OCI-M2 (cell line): ENCODE measurements at regions not wholly inside any gene's neighbourhood (a gene's known extent, or its start where the extent isn't known, plus 50 kb on each side); places are given as distances from the start of the nearest gene placed in this dataset.

Experiments
- DNase-seq: peaks from one replicate; lab custom pipeline; 2025; ENCODE audit not compliant: unreplicated experiment; lab: John Stamatoyannopoulos, UW

DNA sequence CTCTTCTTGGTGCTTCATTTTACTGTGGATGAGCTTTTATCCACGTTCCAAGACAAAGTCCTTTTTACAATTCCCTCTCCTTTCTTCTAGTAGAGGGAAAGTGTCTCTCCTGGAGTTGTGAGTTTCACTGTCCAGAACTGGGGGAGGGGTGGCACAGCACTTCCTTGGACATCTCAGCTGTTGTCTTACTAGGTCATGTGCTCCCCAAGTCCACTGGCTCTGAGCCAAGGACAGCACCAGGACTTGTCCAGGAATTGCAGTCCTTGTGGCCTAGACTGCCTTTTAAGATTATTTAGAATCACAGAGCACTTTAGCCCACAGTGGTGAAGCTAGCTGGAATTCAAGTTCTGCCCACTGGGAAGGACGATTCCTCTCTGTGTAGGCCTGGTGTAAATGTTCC lies 700.2 kb upstream of the PTPRD start:
- DNase-seq: no peak

DNA sequence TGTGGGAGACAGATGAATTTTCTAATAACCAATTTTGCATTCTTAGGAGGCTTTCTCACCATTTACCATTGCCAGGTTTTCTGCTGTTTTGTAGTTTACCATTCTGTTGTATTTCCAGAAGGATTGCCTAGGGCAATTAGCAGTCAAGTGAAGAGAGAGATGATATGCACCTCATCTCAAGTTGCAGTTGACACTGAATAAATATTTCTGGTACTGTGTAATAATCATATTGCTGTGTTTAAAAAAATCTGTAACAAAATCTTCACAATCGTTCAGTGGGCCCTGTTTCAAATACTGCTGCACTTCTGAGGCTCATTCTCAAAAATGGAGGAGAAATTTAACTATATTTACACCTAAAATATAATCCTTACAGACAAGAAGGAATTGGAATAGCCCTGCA lies 706.1 kb upstream of the PTPRD start:
- no peak for DNase-seq

DNA sequence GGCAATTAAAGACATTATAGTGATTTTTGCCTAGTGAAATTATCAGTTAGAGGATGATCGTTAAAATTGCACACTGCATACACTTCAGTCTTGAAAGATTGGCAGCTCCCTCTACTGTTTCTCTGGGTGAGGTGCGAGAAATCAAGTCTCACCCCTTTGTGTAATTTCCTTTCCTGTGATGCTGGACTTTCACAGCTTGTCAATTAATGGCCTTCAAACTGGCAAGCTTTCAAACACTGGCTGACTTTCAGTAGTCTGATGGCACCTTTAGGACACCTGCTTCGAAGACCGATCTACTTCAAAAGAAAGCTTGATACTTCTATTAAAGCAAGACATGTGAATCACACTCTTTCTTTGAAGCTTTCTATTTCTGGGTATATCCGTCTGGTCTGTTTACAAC lies 706.7 kb upstream of the PTPRD start:
- DNase-seq: no peak

DNA sequence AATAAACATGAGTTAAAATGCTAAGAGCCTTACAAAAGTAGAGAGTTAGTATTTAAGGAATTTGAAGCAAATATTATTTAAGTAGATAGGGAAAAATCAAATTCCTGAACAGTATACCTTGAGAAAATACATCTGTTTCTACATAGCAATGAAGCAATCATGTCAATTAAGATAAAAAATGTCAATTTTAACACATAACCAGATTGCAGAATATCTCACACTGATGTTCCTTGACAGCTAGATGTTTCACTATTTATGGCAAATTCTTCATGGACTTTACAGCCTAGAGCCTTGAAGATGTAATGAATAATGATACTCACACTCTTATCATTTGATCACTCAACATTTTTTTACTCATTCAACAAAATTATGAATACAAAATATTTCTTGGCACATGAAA lies 708.2 kb upstream of the PTPRD start:
- no peak for DNase-seq

DNA sequence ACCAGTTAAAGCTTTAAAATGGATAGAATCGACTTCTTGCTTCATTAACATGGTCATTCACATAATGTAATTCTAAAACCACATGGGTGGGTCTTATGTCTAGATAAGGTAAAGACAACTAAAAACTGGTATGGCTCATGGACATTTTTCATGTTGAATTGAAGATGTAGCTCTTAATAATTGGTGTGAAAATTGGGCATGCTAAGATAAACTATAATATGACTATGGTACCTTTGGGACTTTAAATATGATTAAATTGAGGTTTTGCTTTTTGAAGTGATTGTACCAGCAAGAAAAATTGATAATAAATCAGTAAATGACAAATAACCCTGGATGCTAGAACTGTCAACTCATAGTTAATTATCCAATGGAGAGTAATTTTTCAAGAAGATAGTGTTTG lies 710.7 kb upstream of the PTPRD start:
- no peak for DNase-seq

DNA sequence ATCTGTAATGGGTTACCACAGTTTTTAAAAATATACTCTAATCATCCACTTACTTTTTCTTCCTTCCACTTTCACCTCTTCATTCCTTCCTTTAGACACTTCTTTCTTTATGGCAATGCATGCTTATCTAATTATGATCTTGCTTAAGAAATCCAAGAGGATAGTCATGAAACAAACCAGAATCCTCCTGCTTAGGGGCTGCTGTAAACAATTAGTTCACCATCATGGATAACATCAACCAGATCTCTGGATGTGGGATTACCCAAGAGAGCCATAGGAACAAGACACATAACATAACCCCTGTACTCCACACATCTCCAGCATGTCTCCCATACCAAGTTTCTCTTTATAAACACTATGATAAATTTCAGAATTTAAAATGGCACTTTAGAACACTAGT lies 713.4 kb upstream of the PTPRD start:
- DNase-seq: no peak

DNA sequence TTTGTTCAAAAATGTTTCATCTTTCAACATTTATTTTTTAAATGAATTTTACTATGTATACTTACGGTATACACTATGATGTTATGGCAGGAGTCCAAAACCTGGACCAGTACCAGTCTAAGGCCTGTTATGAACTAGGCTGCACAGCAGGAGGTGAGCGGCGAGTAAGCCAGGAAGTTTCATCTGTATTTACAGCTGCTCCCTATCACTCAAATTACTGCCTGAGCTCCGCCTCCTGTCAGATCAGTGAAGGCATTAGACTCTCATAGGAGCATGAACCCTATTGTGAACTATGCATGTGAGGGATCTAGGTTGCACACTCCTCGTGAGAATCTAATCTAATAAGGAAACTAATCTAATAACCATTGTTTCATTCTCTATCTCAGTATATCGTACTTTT lies 715.5 kb upstream of the PTPRD start:
- no peak for DNase-seq

DNA sequence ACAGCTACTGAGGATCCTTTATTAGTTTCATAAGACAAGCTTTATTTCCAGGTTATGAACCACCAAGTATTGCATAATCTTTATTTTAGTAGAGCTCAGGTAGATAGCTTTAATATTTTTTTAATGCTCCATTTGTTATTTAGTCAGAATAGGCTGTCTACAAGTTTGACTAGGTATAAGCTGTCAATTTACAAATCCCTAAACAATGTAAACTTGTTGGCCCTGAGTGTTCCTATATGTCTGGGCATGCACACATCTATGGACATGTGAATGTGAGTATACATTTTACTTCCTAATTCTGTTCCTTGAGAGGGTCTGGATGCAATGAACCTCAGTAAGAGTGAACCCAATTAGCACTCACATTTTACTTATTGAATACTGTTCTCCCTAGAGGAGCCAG lies 722.2 kb upstream of the PTPRD start:
- no peak for DNase-seq

DNA sequence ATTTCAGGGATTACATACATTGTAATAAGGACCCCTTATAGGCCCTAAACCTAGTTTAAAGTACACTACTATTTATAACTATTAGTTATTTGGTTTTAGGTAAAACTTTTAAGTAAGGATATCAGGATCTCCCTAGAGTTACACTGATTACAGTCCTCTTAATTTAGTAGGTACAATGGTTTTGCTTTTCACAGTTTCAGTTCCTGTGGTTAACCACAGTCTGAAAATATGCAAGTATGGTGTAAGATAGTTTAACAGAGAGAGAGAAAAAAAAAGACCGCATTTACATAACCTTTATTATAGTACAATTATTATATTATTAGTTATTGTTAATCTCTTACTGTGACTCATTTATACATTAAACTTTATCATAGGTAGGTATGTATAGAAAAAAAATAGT lies 725.3 kb upstream of the PTPRD start:
- DNase-seq: no peak

DNA sequence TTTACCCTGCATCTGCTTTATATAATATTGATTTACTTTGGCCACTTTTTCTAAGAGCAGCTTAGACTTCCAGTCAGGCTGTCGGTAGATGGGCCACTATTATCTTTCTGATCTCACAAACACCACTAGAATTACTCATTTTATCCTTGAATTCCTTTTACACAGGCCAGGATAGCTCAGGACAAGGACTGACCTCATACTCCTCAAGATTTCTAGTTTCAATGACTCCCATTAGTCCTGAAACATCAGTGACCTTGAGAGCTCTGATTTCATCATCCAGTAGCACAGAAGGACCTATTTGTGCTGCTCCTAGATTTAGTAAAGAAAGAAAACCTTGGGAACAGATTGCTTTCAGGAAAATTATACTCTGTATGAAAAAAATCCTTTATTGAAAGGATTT lies 727.9 kb upstream of the PTPRD start:
- no peak for DNase-seq

DNA sequence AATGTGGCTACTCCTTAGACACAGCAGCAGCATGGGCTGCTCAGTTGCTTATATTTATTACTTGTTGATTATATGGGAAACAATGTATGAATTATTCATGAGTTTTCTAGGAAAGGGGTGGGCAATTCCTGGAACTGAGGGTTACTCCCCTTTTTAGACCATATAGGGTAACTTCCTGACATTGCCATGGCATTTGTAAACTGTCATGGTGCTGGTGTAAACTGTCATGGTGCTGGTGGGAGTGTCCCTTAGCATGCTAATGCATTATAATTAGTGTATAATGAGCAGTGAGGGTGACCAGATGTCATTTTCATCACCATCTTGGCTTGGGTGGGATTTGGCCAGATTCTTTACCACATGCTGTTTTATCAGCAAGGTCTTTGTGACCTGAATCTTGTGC lies 734.6 kb upstream of the PTPRD start:
- no peak for DNase-seq

DNA sequence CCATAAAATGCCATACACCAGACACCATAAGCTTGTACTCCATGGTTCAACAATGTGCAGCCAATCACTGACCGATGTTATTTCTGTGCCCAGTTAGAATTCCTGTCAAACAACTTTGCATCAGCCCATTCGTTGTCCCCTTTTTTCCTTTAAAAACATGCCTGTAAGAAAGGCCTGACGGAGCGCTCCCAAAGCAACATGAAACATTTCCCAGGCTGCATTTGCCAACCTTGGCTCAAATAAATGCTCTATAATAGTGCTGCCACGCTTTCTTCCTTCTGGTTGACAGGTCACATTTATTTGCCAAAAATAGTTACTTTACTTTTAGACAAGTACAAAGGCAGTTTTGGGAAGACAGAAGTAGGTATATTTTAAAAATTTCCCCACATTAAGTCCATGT lies 735.6 kb upstream of the PTPRD start:
- no peak for DNase-seq

DNA sequence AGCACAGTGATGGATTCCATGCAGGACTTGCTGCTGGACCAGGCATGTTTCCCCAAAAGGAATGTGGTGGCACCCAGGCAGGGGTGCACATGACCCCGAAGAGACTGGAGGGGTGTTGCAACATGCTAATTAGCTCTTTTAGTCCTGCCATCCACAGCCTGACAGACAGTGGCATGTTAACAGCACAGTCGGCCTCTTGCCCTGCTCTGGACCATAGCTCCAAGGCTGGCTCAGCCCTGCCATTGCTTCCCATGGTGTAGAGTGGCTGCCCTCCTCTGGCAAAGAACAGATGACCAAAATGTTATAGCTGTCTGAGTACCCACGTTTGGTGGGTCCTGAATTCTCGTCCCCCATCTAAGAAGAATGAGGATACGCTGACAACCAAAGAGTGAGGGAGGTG lies 736.4 kb upstream of the PTPRD start:
- no peak for DNase-seq

DNA sequence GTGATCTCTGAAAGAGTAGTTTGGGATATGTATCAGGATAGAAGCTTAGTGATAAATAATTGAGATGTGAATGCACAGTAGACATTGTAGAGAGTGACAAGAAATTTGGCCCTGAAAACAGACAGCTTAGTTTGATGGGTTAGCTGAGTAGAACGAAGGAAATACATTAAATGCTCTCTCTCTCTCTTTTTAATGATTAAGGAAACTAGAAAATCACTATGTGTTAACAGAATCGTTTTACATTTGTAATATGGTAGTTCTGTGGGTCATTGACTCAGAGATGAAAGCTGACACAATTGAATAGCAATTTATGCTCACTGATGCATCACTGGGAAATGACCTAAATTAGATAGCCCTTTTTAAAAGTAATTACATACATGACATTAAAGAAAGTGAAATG lies 739.8 kb upstream of the PTPRD start:
- no peak for DNase-seq

DNA sequence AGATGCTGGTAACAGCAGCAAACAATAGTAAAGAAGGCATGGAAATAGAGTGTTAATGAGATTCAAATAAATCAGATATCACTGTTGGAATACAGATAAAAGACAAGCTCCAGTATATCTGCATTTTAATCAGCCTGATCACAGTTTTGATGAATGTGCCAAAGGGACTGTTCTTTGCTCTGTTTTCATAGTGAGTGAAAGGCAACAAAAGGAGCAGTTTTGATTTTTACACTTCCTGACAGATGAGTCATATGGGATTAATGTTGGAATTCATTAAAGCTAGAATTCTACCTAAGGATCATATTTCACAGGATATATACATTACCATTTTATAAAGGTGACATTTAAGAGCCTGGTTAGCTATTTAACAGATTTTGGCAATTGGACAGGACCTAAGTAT lies 743.3 kb upstream of the PTPRD start:
- DNase-seq: no peak

DNA sequence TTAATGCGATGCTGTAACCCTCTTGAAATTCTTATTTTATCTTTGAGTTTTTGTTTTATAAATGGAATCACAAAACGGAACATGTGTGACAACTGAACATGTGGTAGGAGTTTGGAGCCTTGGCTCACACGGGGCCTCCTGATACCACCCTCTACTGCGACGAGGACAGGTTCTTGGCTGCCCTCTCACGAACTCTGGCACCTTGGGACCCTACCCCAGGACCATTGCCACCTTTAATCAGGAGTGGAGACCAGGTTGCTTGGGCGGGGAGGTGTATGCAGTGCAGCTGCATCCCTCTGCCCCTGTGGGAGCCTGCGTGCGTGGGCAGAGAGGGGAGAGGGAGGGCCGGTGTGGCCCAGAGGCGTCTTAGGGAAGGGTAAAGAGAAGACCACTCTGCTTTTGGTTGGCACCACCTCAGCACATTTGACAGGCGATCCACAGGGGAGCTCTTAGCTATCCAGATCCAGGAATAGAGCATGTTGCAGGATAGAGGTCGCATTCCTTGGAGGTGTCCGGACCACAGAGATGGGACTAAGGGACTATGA lies 753.9 kb upstream of the PTPRD start:
- no peak for DNase-seq

DNA sequence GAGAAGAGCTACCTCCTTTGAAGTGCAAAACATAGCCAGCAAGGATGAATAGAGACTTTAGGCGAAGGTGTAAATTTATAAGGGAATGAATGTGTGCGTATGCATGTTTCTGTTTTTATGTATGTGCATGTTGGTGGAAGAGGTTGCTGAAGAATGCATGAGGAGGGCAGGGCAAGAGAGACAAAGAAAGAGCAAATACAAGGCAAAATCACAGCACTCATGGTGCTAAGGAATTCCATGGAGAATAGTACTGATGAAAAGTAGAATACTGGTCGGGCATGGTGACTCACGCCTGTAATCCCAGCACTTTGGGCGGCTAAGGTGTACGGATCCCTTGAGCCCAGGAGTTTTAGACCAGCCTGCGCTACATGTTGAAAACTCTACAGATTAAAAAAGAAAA lies 762.1 kb upstream of the PTPRD start:
- no peak for DNase-seq

DNA sequence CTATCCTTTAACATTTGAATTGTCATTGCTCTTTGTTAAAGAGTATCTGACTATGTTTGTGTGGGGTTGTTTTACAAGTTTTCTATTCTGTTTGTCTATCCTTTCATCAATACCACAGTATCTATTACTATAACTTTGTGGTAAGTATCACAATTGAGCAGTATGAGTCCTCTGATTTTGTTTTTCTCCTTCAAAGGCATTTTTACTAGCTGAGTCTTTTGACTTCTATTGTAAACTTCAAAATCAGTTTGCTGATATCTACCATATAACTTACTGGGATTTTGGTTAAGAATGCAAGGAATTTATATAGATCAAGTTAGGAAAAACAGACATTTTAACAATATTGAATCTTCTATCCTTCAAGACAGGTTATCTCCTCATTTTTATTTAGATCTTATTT lies 789.8 kb upstream of the PTPRD start:
- DNase-seq: no peak

DNA sequence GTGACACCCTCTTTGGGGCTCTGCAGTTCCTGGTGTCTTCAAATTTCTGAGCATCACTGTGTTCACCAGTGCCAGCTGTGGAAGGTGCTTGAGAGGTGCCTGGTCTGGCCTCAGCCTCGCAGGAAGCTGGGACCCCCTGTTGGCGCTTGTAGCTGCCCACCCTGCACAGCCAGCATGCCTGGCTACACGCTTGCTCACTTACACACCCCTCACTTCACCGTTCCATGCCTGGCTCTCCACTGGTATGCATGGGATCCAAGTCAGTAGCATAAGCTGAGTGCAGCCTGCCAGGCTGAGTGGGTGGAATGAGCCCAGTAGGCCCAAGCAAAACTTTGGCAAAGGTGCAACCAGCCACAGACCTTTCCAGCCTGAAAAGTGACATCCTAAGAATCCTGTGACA lies 801.4 kb upstream of the PTPRD start:
- no peak for DNase-seq

DNA sequence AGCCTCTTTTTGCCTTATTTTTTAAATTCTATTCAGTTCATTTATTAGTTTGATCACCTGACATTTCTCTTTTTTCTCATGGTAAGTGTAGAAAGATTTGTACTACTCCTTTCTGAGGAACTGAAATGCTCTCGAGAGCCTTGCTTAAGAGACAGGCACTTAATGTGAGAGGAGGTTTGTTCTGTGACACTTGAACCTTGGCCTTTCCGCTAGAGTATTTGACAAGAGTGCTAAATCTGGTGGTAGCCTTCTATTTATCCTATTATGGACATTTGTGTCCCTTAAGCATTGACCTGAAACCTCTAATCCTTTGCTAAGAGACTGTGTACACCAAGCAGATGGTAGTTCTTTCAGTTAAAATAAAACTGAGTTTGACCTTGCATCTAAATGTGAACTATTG lies 805.0 kb upstream of the PTPRD start:
- DNase-seq: no peak

DNA sequence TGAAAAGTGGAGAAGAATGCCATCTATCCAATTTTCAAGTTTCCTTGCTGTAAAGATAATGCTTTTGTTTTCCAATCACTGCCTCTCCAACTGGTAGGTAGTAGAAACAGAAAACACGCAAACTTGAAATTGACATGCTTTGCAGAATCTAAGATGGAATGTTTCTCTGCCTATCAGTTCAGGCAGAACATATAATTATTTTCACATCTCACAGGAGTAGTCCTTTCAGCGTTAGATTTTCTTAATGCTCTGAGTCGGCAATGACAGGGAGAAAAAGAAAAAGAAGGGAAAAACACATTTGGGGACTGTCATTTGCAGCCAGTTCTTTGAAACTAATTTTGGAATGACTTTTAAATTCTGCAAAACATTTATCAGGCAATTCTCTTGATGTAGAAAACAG lies 818.7 kb upstream of the PTPRD start:
- DNase-seq: no peak

DNA sequence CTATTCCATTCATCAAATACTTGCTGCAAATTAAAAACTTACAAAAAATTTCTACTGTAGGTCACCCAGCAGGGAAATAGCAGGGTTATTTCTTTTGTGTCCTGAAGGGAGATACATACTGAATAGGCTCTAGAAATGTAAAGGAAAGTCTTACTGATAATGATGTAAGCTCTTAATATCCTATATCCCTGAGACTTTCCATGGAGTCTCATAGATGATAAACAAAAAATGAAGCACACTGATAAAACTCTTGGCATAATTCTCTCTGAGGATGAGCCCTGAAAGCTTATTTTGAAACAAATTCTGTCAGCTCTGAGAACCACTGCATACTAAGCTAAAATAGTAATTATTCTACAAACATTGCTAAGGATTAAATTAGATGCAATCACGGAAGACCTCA lies 819.6 kb upstream of the PTPRD start:
- DNase-seq: no peak

DNA sequence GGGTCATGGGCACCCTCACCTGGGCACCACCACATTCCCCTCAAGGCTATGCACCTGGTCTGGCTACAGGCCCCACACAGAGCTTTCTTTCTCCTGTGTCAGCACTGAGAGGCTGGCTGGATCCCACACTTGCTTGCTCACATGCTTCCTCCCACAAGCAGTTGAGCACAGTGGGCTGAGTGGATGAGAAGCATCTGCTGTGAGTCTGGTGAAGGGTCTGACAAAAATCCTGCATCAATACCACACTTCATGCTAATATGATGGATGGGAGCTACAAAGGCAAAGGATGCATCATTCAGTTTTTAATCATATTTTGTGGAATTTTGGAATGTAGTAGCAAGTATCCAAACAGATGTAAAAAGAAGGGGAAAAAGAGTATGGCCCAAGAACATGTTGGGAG lies 830.8 kb upstream of the PTPRD start:
- no peak for DNase-seq
